ENCODE measurements at regions not wholly inside any gene's neighbourhood (a gene's known extent, or its start where the extent isn't known, plus 50 kb on each side); places are given as distances from the start of the nearest gene placed in this dataset.

- no peaks in the 10 kb centered on the region for H3K9me3 ChIP-seq (ENCODE audit: control insufficient read depth, low read length)
- Mint-ChIP-seq H3K27ac (no peak overlapping the region), H3K4me1 (peaks cover 2% of the 10 kb centered on the region), H3K36me3 (ENCODE audit: low read depth) (no peaks in the 10 kb centered on the region), H3K9me3 (no peaks in the 10 kb centered on the region), H3K4me3 (no peak overlapping the region), H3K27me3 (ENCODE audit: insufficient read depth) (no peaks in the 10 kb centered on the region)
- no peaks in the 10 kb centered on the region for H3K36me3 ChIP-seq (ENCODE audit: control insufficient read depth, insufficient read depth, low read length)
- no peak for DNase-seq
- H3K4me3 ChIP-seq (ENCODE audit: low read length) = no peak overlapping the region
- no peak overlapping the region for H3K27ac ChIP-seq (ENCODE audit: low read depth, low read length)
- H3K27me3 ChIP-seq (ENCODE audit: control insufficient read depth, insufficient read depth, low read length, poor library complexity, severe bottlenecking) = no peaks in the 10 kb centered on the region
- WGBS, 2 experiments (ENCODE audit: insufficient coverage in 1 of 2, insufficient read length in 1 of 2) = 76 to 80% methylated on average over 4 to 6 of the region's 6 CpGs
- no peaks in the 10 kb centered on the region for H3K4me1 ChIP-seq (ENCODE audit: control insufficient read depth, insufficient read depth, low read length)
- TF ChIP-seq CTCF (conservative IDR thresholded peaks at IDR 0.05) = no peak
- H3K9ac ChIP-seq (ENCODE audit: extremely low read depth, low read length, poor library complexity, severe bottlenecking) = no peak overlapping the region
Observed at GRCh38 chr19:31075146-31075655, 274.0 kb downstream of the TSHZ3 start.

GRCh38 chr19:31074199-31075125 is 274.8 kb downstream of the TSHZ3 start:
- Mint-ChIP-seq H3K9me3 (no peaks in the 10 kb centered on the region), H3K4me3 (no peak overlapping the region), H3K27ac (no peak overlapping the region), H3K36me3 (ENCODE audit: low read depth) (no peaks in the 10 kb centered on the region), H3K4me1 (peaks cover 2% of the 10 kb centered on the region), H3K27me3 (ENCODE audit: insufficient read depth) (no peaks in the 10 kb centered on the region)
- no peak for DNase-seq
- H3K9ac ChIP-seq (ENCODE audit: extremely low read depth, low read length, poor library complexity, severe bottlenecking) = no peak overlapping the region
- H3K27ac ChIP-seq (ENCODE audit: low read depth, low read length) = no peak overlapping the region
- no peak overlapping the region for H3K4me3 ChIP-seq (ENCODE audit: low read length)
- no peaks in the 10 kb centered on the region for H3K27me3 ChIP-seq (ENCODE audit: control insufficient read depth, insufficient read depth, low read length, poor library complexity, severe bottlenecking)
- no peaks in the 10 kb centered on the region for H3K36me3 ChIP-seq (ENCODE audit: control insufficient read depth, insufficient read depth, low read length)
- WGBS, 2 experiments (ENCODE audit: insufficient coverage in 1 of 2, insufficient read length in 1 of 2) = 74 to 80% methylated on average over 4 to 13 of the region's 13 CpGs
- no peaks in the 10 kb centered on the region for H3K9me3 ChIP-seq (ENCODE audit: control insufficient read depth, low read length)
- TF ChIP-seq CTCF (conservative IDR thresholded peaks at IDR 0.05) = no peak
- no peaks in the 10 kb centered on the region for H3K4me1 ChIP-seq (ENCODE audit: control insufficient read depth, insufficient read depth, low read length)

- Mint-ChIP-seq H3K27me3 (ENCODE audit: insufficient read depth) (no peaks in the 10 kb centered on the region), H3K27ac (no peak overlapping the region), H3K9me3 (no peaks in the 10 kb centered on the region), H3K4me1 (peaks cover 2% of the 10 kb centered on the region), H3K4me3 (no peak overlapping the region), H3K36me3 (ENCODE audit: low read depth) (no peaks in the 10 kb centered on the region)
- Histone ChIP-seq H3K9me3 (ENCODE audit: control insufficient read depth, low read length) (no peaks in the 10 kb centered on the region), H3K27ac (ENCODE audit: low read depth, low read length) (no peak overlapping the region), H3K9ac (ENCODE audit: extremely low read depth, low read length, poor library complexity, severe bottlenecking) (no peak overlapping the region), H3K4me1 (ENCODE audit: control insufficient read depth, insufficient read depth, low read length) (no peaks in the 10 kb centered on the region), H3K27me3 (ENCODE audit: control insufficient read depth, insufficient read depth, low read length, poor library complexity, severe bottlenecking) (no peaks in the 10 kb centered on the region), H3K4me3 (ENCODE audit: low read length) (no peak overlapping the region), H3K36me3 (ENCODE audit: control insufficient read depth, insufficient read depth, low read length) (no peaks in the 10 kb centered on the region)
- TF ChIP-seq CTCF (conservative IDR thresholded peaks at IDR 0.05) = no peak
- WGBS, 2 experiments (ENCODE audit: insufficient coverage in 1 of 2, insufficient read length in 1 of 2) = 49 to 59% methylated on average over 5 to 8 of the region's 9 CpGs
- no peak for DNase-seq
Observed at GRCh38 chr19:31073485-31074198, 275.6 kb downstream of the TSHZ3 start.

Measured in endodermal cell (in vitro differentiated cells).